Lung (tissue), 11 donors: ENCODE measurements at regions not wholly inside any gene's neighbourhood (a gene's known extent, or its start where the extent isn't known, plus 50 kb on each side); places are given as distances from the start of the nearest gene placed in this dataset.

Experiments
- ATAC-seq: fragments of 200-7000 bp; cut with Tn5 transposase; one replicate; pipeline ENCODE4 v1.9.1; 2020; ENCODE audit warnings: moderate number of reproducible peaks; ENCODE audit not compliant: insufficient read depth, low FRiP score
- DNase-seq, 3 donors: peaks; one replicate each; pipeline ENCODE4 v3.0.0-alpha.2; 2013 to 2017
- H3K27ac ChIP-seq, 2 donors: one replicate each; pipeline ENCODE4 v1.5.1; 2013; ENCODE audit warnings: mild to moderate bottlenecking in 2 of 2, moderate library complexity in 2 of 2, control low read depth in 1 of 2, inconsistent platforms in 1 of 2, low read depth in 1 of 2, low read length in 1 of 2
- H3K27me3 ChIP-seq, 3 donors: one replicate each; pipeline ENCODE4 v1.5.1; 2013; ENCODE audit warnings: low read length in 2 of 3; ENCODE audit not compliant: control insufficient read depth in 3 of 3, insufficient read depth in 3 of 3
- H3K36me3 ChIP-seq, 4 donors: one replicate each; pipeline ENCODE4 v1.5.1; 2013; ENCODE audit warnings: low read length in 4 of 4, mild to moderate bottlenecking in 1 of 4, moderate library complexity in 1 of 4; ENCODE audit not compliant: control insufficient read depth in 4 of 4, insufficient read depth in 4 of 4
- H3K4me1 ChIP-seq, 5 donors: one replicate each; pipeline ENCODE4 v1.5.1; 2013; ENCODE audit warnings: low read length in 5 of 5, mild to moderate bottlenecking in 2 of 5, moderate library complexity in 1 of 5; ENCODE audit not compliant: control insufficient read depth in 5 of 5, insufficient read depth in 5 of 5
- H3K4me3 ChIP-seq: one replicate; pipeline ENCODE4 v1.5.1; 2013; ENCODE audit warnings: mild to moderate bottlenecking, control low read depth, moderate library complexity
- H3K9ac ChIP-seq, 2 donors: one replicate each; pipeline ENCODE4 v1.5.1; 2013; ENCODE audit warnings: low read length in 2 of 2, control low read depth in 1 of 2; ENCODE audit not compliant: insufficient read depth in 1 of 2
- H3K9me3 ChIP-seq, 4 donors: one replicate each; pipeline ENCODE4 v1.5.1; 2013; ENCODE audit warnings: low read length in 3 of 4, mild to moderate bottlenecking in 1 of 4, moderate library complexity in 1 of 4; ENCODE audit not compliant: control insufficient read depth in 4 of 4, insufficient read depth in 3 of 4
- WGBS, 2 donors: extraction: QIAGEN DNeasy Blood & Tissue Kit; methylation state at CpG; one replicate each; pipeline ENCODE4 v1.1.7; 2013; 5-methylcytosine and 5-hydroxymethylcytosine counted together
- TF ChIP-seq, protein P1 (sequence below): IDR thresholded peaks from 2 replicates; pipeline ENCODE4 v1.5.1; 2012; ENCODE audit warnings: mild to moderate bottlenecking; ENCODE audit errors: control extremely low read depth, extremely low read depth
- donor health status: control.
- donor health status: control.
- donor health status: Bipolar disorder and iron deficiency.
- donor health status: healthy.
- donor health status: DM: yes; HTN: yes; CAD: no.

DNA sequence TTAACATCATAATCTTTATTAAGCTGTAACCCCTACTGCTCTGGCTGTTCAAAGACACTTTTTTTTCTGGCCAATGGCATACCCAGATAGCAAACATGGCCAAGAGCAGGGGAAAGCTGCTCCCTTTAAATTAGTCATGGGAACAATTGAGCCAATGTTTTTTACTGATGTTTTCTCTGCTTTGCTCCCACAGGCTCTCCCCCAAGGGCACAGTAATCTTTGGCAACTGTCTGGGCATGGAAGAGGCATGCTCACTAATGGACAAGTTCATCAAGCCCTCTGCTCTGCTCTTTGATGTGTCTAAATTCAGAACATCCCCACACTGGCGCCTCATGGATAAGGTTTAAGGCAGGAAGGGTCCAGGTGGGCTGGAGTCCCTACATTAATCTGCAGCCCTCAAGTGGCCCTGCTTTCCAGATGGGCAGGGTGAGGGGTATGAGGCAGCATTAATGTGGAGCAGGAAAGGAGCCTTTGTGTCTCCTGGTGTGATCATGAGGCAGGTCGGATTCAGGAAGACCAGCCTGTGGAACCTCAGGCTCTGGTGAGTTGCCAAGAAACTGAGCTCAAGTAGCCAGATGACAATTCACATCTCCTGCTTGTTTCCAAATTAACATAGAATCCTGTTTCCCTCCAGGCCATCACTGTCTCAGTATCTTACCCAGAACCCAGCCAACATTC, 227.0 kb upstream of the CST7 start:
- TF ChIP-seq, protein P1, sequence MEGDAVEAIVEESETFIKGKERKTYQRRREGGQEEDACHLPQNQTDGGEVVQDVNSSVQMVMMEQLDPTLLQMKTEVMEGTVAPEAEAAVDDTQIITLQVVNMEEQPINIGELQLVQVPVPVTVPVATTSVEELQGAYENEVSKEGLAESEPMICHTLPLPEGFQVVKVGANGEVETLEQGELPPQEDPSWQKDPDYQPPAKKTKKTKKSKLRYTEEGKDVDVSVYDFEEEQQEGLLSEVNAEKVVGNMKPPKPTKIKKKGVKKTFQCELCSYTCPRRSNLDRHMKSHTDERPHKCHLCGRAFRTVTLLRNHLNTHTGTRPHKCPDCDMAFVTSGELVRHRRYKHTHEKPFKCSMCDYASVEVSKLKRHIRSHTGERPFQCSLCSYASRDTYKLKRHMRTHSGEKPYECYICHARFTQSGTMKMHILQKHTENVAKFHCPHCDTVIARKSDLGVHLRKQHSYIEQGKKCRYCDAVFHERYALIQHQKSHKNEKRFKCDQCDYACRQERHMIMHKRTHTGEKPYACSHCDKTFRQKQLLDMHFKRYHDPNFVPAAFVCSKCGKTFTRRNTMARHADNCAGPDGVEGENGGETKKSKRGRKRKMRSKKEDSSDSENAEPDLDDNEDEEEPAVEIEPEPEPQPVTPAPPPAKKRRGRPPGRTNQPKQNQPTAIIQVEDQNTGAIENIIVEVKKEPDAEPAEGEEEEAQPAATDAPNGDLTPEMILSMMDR: no peak
- ATAC-seq (no peak), DNase-seq (no peak)
- H3K4me3 ChIP-seq: no peak overlapping the region
- peaks cover 0 to 59% (median 0%) of the 10 kb centered on the region in 3 donors for H3K27me3 ChIP-seq
- no peak overlapping the region for H3K27ac ChIP-seq
- H3K36me3 ChIP-seq: no peaks in the 10 kb centered on the region
- H3K9me3 ChIP-seq: no peaks in the 10 kb centered on the region
- WGBS, 2 donors: 68 to 91% methylated on average over 2 of the region's 2 CpGs
- H3K4me1 ChIP-seq: peaks cover 0 to 3% (median 0%) of the 10 kb centered on the region in 5 donors
- H3K9ac ChIP-seq: no peak overlapping the region

DNA sequence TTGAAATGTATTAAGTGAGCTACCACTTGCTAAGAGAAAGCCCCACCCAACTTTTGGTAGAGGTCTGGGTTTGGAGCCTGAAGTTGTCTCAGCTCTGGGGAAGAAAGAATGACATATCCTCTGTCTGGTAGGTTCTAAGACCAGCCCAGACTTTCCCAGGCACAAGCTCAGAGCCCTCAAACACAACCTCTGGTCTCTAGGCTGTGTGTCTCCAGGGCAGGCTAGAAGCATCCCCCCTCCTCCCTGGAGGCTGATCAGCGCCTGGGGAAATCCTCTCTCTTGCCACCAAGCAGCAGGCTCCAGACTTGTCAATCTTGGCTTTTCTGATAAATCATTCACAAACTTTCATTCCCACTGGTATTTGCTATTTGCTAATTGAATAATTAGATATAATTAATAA, 226.5 kb upstream of the CST7 start:
- WGBS, 2 donors: 69 to 85% methylated on average over 1 of the region's 1 CpG
- DNase-seq (no peak), ATAC-seq (no peak)
- peaks cover 0 to 3% (median 0%) of the 10 kb centered on the region in 5 donors for H3K4me1 ChIP-seq
- H3K27ac ChIP-seq: no peak overlapping the region
- no peak overlapping the region for H3K4me3 ChIP-seq
- TF ChIP-seq, protein P1: no peak
- H3K36me3 ChIP-seq: no peaks in the 10 kb centered on the region
- no peaks in the 10 kb centered on the region for H3K9me3 ChIP-seq
- H3K27me3 ChIP-seq: peaks cover 0 to 54% (median 0%) of the 10 kb centered on the region in 3 donors
- no peak overlapping the region for H3K9ac ChIP-seq

DNA sequence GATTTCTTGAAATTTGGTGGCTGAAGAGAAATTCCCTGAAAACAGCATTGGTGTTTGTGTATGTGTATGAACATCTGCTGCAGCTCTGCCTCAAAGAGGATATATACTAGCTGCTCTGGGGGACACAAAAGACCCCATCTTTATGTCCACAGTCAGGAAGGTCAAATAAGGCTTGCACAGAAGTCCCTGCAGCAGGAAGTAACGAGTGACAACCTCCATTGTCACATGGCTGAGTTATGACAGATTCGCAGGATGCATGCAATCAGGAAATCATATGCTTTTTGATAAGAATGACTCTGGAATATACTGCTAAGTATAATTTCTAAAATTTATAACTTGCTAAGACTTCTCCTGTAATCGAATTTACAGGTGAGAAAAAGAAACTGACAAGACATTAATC, 225.9 kb upstream of the CST7 start:
- Histone ChIP-seq H3K9ac (no peak overlapping the region), H3K27ac (no peak overlapping the region), H3K9me3 (no peaks in the 10 kb centered on the region), H3K4me1 (peaks cover 0 to 3% (median 0%) of the 10 kb centered on the region in 5 donors), H3K4me3 (no peak overlapping the region), H3K36me3 (no peaks in the 10 kb centered on the region), H3K27me3 (peaks cover 0 to 49% (median 5%) of the 10 kb centered on the region in 3 donors)
- WGBS, 2 donors: 14 to 17% methylated on average over 3 of the region's 3 CpGs
- TF ChIP-seq, protein P1: no peak
- no peak for ATAC-seq
- DNase-seq: peak in 1 of 3 donors; percentile 11
